Neural cell (in vitro differentiated cells): ENCODE measurements at regions not wholly inside any gene's neighbourhood (a gene's known extent, or its start where the extent isn't known, plus 50 kb on each side); places are given as distances from the start of the nearest gene placed in this dataset.
"Not testable (repeated sequence)": the region's sequence is repeated elsewhere in the genome, so short reads cannot be mapped to it uniquely, and the experiment has no call there.

Experiments used
- H2AFZ ChIP-seq: fragments of 200-600, 300-800 bp; sonication (generic), shearing (Covaris generic); 2 replicates; pipeline ENCODE4 v1.6.0; 2014; ENCODE audit warnings: low read depth, mild to moderate bottlenecking, antibody characterized with exemption, low read length, moderate library complexity
- H3F3A ChIP-seq: fragments of 200-600 bp; shearing (Covaris generic); 2 replicates; pipeline ENCODE4 v1.6.1; 2016; ENCODE audit warnings: mild to moderate bottlenecking, moderate library complexity, mixed read lengths, antibody characterized with exemption, low read length; ENCODE audit not compliant: insufficient read depth, poor library complexity, severe bottlenecking
- H3K27ac ChIP-seq: fragments of 200-600, 300-800 bp; sonication (generic), shearing (Covaris generic); 2 replicates; pipeline ENCODE4 v1.5.1; 2014; ENCODE audit warnings: mild to moderate bottlenecking, low read length, moderate library complexity
- H3K27me3 ChIP-seq: fragments of 300-800, 200-600 bp; sonication (generic), shearing (Covaris generic); 2 replicates; pipeline ENCODE4 v1.6.0; 2014; ENCODE audit warnings: mild to moderate bottlenecking, low read depth, low read length, moderate library complexity; ENCODE audit not compliant: insufficient read depth
- H3K36me3 ChIP-seq: fragments of 300-800, 200-600 bp; sonication (generic), shearing (Covaris generic); 2 replicates; pipeline ENCODE4 v1.5.1; 2014; ENCODE audit warnings: mild to moderate bottlenecking, antibody characterized with exemption, low read length, moderate library complexity; ENCODE audit not compliant: insufficient read depth
- H3K4me2 ChIP-seq: fragments of 300-800, 200-600 bp; sonication (generic), shearing (Covaris generic); 2 replicates; pipeline ENCODE4 v1.6.0; 2014; ENCODE audit warnings: mild to moderate bottlenecking, low read length
- H3K4me3 ChIP-seq: fragments of 300-800, 200-600 bp; sonication (generic), shearing (Covaris generic); 2 replicates; pipeline ENCODE4 v1.5.1; 2014; ENCODE audit warnings: mild to moderate bottlenecking, low read length, moderate library complexity
- H3K79me2 ChIP-seq: fragments of 200-600 bp; shearing (Covaris generic); replicated peaks from 2 replicates; pipeline ENCODE4 v1.6.0; 2014; ENCODE audit warnings: mild to moderate bottlenecking, low read length, moderate library complexity; ENCODE audit not compliant: insufficient read depth
- H3K9ac ChIP-seq: fragments of 300-800, 200-600 bp; sonication (generic), shearing (Covaris generic); 2 replicates; pipeline ENCODE4 v1.6.1; 2016; ENCODE audit warnings: mild to moderate bottlenecking, low read length, mixed read lengths
- H3K9me2 ChIP-seq: fragments of 200-600 bp; shearing (Covaris generic); 2 replicates; pipeline ENCODE4 v1.6.1; 2016; ENCODE audit warnings: mild to moderate bottlenecking, low read length, mixed read lengths; ENCODE audit not compliant: insufficient read depth
- H3K9me3 ChIP-seq: fragments of 200-600, 300-800 bp; sonication (generic), shearing (Covaris generic); 2 replicates; pipeline ENCODE4 v1.6.1; 2016; ENCODE audit warnings: mild to moderate bottlenecking, mixed run types, low read length, moderate library complexity, mixed read lengths
- H4K20me1 ChIP-seq: fragments of 200-600 bp; shearing (Covaris generic); 2 replicates; pipeline ENCODE4 v1.6.1; 2016; ENCODE audit warnings: mild to moderate bottlenecking, mixed run types; ENCODE audit not compliant: insufficient read depth
- EP300 ChIP-seq: fragments of 450-650 bp; conservative IDR thresholded peaks from 2 replicates; pipeline ENCODE4 v1.6.1; 2014; ENCODE audit warnings: antibody characterized with exemption, mild to moderate bottlenecking, moderate library complexity; ENCODE audit not compliant: poor library complexity, severe bottlenecking
- MXI1 ChIP-seq: fragments of 450-650 bp; conservative IDR thresholded peaks from 2 replicates; pipeline ENCODE4 v1.6.1; 2014; ENCODE audit warnings: antibody characterized with exemption, mild to moderate bottlenecking; ENCODE audit not compliant: poor library complexity, severe bottlenecking
- POLR2AphosphoS5 ChIP-seq: IDR thresholded peaks from 2 replicates; pipeline ENCODE4 v1.6.1; 2012
- TF ChIP-seq, protein P1 (sequence below): IDR thresholded peaks from 2 replicates; pipeline ENCODE4 v1.6.1; 2012; ENCODE audit warnings: borderline replicate concordance

DNA sequence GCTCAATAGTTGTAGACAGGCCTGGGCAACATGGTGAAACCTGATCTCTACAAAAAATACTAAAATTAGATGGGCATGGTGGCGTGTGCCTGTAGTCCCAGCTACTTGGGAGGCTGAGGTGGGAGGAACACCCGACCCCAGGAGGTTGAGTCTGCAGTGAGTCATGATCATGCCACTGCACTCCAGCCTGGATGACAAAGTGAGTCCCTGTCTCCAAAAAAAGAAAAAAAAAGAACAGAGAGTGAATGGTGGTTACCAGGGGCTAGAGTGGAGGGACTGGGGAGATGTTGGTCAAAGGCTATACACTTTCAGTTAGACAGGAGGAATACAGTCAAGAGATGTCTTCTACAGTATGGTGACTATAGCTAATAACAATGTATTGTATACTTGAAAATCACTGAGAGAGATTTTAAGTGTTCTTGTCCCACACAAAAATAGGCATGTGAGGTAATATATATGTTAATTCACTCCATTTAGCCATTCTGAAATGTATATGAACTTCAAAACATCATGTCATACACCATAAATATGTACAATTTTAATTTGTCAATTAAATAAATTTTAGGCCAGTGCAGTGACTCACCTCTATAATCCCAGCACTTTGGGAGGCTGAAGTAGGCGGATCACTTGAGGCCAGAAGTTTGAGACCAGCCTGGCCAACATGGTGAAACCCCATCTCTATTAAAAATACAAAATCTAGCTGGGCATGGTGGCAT, 148.6 kb downstream of the CRLF3 start:
- H3K27ac ChIP-seq, H3K79me2 ChIP-seq, H3K27me3 ChIP-seq, H3K36me3 ChIP-seq, H3F3A ChIP-seq, H3K9me2 ChIP-seq, H3K9ac ChIP-seq, H3K4me2 ChIP-seq, H2AFZ ChIP-seq, H3K4me3 ChIP-seq, H4K20me1 ChIP-seq, H3K9me3 ChIP-seq: not testable (repeated sequence)

- H3K79me2 ChIP-seq, H3K9me3 ChIP-seq, H3K4me2 ChIP-seq, H3K4me3 ChIP-seq, H3K36me3 ChIP-seq, H2AFZ ChIP-seq, H3K27ac ChIP-seq, H3K9ac ChIP-seq, H3K27me3 ChIP-seq, H3K9me2 ChIP-seq, H3F3A ChIP-seq, H4K20me1 ChIP-seq: not testable (repeated sequence)
Observed at GRCh38 chr17:30669217-30669649, 155.3 kb downstream of the CRLF3 start.

GRCh38 chr17:30668360-30669181, 155.9 kb downstream of the CRLF3 start:
- not testable (repeated sequence) for H3K27me3 ChIP-seq, H3K4me3 ChIP-seq, H4K20me1 ChIP-seq, H3K27ac ChIP-seq, H3K9ac ChIP-seq, H3K4me2 ChIP-seq, H2AFZ ChIP-seq, H3K36me3 ChIP-seq, H3F3A ChIP-seq, H3K79me2 ChIP-seq, H3K9me3 ChIP-seq, H3K9me2 ChIP-seq

- peak overlapping the region; percentile 57 for H3K4me3 ChIP-seq
- not testable (repeated sequence) for H4K20me1 ChIP-seq, H3K79me2 ChIP-seq, H2AFZ ChIP-seq, H3K9me2 ChIP-seq, H3K27me3 ChIP-seq, H3K36me3 ChIP-seq, H3K4me2 ChIP-seq, H3K9me3 ChIP-seq, H3F3A ChIP-seq
- H3K9ac ChIP-seq, result peak overlapping the region; percentile 62
- TF ChIP-seq, protein P1, sequence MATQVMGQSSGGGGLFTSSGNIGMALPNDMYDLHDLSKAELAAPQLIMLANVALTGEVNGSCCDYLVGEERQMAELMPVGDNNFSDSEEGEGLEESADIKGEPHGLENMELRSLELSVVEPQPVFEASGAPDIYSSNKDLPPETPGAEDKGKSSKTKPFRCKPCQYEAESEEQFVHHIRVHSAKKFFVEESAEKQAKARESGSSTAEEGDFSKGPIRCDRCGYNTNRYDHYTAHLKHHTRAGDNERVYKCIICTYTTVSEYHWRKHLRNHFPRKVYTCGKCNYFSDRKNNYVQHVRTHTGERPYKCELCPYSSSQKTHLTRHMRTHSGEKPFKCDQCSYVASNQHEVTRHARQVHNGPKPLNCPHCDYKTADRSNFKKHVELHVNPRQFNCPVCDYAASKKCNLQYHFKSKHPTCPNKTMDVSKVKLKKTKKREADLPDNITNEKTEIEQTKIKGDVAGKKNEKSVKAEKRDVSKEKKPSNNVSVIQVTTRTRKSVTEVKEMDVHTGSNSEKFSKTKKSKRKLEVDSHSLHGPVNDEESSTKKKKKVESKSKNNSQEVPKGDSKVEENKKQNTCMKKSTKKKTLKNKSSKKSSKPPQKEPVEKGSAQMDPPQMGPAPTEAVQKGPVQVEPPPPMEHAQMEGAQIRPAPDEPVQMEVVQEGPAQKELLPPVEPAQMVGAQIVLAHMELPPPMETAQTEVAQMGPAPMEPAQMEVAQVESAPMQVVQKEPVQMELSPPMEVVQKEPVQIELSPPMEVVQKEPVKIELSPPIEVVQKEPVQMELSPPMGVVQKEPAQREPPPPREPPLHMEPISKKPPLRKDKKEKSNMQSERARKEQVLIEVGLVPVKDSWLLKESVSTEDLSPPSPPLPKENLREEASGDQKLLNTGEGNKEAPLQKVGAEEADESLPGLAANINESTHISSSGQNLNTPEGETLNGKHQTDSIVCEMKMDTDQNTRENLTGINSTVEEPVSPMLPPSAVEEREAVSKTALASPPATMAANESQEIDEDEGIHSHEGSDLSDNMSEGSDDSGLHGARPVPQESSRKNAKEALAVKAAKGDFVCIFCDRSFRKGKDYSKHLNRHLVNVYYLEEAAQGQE, result peak; percentile 96
- TF ChIP-seq EP300, result peak; percentile 12
- TF ChIP-seq POLR2AphosphoS5, result peak; percentile 46
- peak; percentile 30 for TF ChIP-seq MXI1
- peak overlapping the region; percentile 72 for H3K27ac ChIP-seq
Observed at GRCh38 chr17:30667657-30668359, 156.7 kb downstream of the CRLF3 start.

DNA sequence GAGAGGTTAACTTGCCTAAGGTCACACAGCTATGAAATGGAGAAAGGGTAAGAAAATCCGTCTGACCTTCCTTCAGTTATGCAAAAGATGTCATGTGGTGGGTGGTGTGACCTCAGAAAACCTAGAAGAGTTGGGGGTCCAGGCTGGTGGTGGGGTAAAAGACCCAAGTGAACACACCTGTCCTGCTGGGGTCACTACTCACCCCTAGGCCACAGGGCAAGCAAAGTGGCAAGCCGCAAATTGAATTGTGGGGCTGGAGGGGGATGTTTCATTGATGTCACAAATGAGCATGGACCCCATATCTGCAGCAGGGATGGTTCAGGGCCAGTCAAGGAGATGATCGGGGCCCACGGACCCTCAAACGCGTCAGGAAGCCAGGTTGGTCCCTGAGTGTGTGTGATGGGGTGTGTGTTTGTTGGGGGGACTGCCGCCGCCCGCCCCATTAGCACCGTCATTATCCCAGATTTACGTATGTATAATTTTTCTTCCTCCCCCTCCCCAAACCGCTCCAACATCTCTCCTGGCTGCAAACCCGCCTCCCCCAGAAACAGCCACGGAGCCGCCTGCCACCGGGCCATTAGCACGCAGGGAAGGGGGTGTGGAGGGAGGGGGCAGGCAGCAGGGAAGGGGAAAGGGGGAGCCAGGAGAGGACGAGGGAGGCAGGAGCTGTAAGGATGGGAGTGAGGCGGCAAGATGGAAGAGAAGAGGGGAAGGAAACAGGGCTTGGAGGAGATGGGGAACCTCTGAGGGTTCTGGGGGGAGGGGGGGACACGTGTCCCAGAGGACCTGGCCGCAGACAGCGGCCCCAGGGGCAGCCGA, 157.4 kb downstream of the CRLF3 start:
- peak overlapping the region; percentile 57 for H3K4me3 ChIP-seq
- H3K27ac ChIP-seq, result peak overlapping the region; percentile 72
- not testable (repeated sequence) for H3K9me2 ChIP-seq, H3K4me2 ChIP-seq, H2AFZ ChIP-seq, H3K36me3 ChIP-seq, H3K9me3 ChIP-seq, H3F3A ChIP-seq, H4K20me1 ChIP-seq, H3K27me3 ChIP-seq, H3K79me2 ChIP-seq
- peak overlapping the region; percentile 62 for H3K9ac ChIP-seq
